ENCODE measurements at regions not wholly inside any gene's neighbourhood (a gene's known extent, or its start where the extent isn't known, plus 50 kb on each side); places are given as distances from the start of the nearest gene placed in this dataset.
"Not testable (repeated sequence)": the region's sequence is repeated elsewhere in the genome, so short reads cannot be mapped to it uniquely, and the experiment has no call there.

- DNase-seq: not testable (repeated sequence)
Measured at GRCh38 chr3:125918024-125918423, 51.0 kb upstream of the ROPN1B start.

- DNase-seq: not testable (repeated sequence)
Measured at GRCh38 chr3:125918451-125918850, 50.5 kb upstream of the ROPN1B start.

- DNase-seq: not testable (repeated sequence)
Measured at GRCh38 chr3:125918866-125919265, 50.1 kb upstream of the ROPN1B start.
